MG63 (cell line): ENCODE measurements at regions not wholly inside any gene's neighbourhood (a gene's known extent, or its start where the extent isn't known, plus 50 kb on each side); places are given as distances from the start of the nearest gene placed in this dataset.

Experiments
- DNase-seq: peaks from one replicate; pipeline ENCODE4 v3.0.0-alpha.2; 2020
- H3K27me3 ChIP-seq: fragments of 250-450 bp; sonication (Bioruptor Pico); 2 replicates; pipeline ENCODE4 v1.5.1; 2020; ENCODE audit warnings: mild to moderate bottlenecking, moderate library complexity
- H3K36me3 ChIP-seq: fragments of 250-450 bp; sonication (Bioruptor Pico); 2 replicates; pipeline ENCODE4 v1.5.1; 2020; ENCODE audit warnings: mild to moderate bottlenecking, moderate library complexity
- H3K4me3 ChIP-seq: fragments of 250-450 bp; sonication (Bioruptor Pico); 2 replicates; pipeline ENCODE4 v1.5.1; 2020; ENCODE audit warnings: mild to moderate bottlenecking, moderate library complexity
- H3K9me3 ChIP-seq: fragments of 250-450 bp; sonication (Bioruptor Pico); 2 replicates; pipeline ENCODE4 v1.5.1; 2020; ENCODE audit warnings: mild to moderate bottlenecking, moderate library complexity

- Histone ChIP-seq H3K36me3 (no peaks in the 10 kb centered on the region), H3K4me3 (no peak overlapping the region), H3K9me3 (no peaks in the 10 kb centered on the region), H3K27me3 (no peaks in the 10 kb centered on the region)
- DNase-seq, result no peak
These were observed 61.8 kb upstream of the MLN start for GRCh38 chr6:33865478-33866077.

- no peaks in the 10 kb centered on the region for H3K36me3 ChIP-seq
- no peak for DNase-seq
- no peaks in the 10 kb centered on the region for H3K27me3 ChIP-seq
- H3K9me3 ChIP-seq, result no peaks in the 10 kb centered on the region
- no peak overlapping the region for H3K4me3 ChIP-seq
These were observed 60.1 kb upstream of the MLN start for GRCh38 chr6:33863723-33864440.

GRCh38 chr6:33863084-33863483, 59.3 kb upstream of the MLN start:
- no peaks in the 10 kb centered on the region for H3K36me3 ChIP-seq
- no peaks in the 10 kb centered on the region for H3K9me3 ChIP-seq
- no peak for DNase-seq
- no peak overlapping the region for H3K4me3 ChIP-seq
- no peaks in the 10 kb centered on the region for H3K27me3 ChIP-seq

- no peaks in the 10 kb centered on the region for H3K9me3 ChIP-seq
- no peak overlapping the region for H3K4me3 ChIP-seq
- H3K36me3 ChIP-seq, result no peaks in the 10 kb centered on the region
- H3K27me3 ChIP-seq, result no peaks in the 10 kb centered on the region
- DNase-seq, result no peak
These were observed 58.7 kb upstream of the MLN start for GRCh38 chr6:33862536-33862935.

GRCh38 chr6:33861722-33862121, 57.9 kb upstream of the MLN start:
- no peaks in the 10 kb centered on the region for H3K27me3 ChIP-seq
- no peak for DNase-seq
- H3K4me3 ChIP-seq, result no peak overlapping the region
- H3K9me3 ChIP-seq, result no peaks in the 10 kb centered on the region
- no peaks in the 10 kb centered on the region for H3K36me3 ChIP-seq

- H3K4me3 ChIP-seq, result no peak overlapping the region
- H3K36me3 ChIP-seq, result no peaks in the 10 kb centered on the region
- H3K9me3 ChIP-seq, result no peaks in the 10 kb centered on the region
- no peaks in the 10 kb centered on the region for H3K27me3 ChIP-seq
- peak; percentile 66 for DNase-seq
These were observed 57.1 kb upstream of the MLN start for GRCh38 chr6:33860706-33861474.

GRCh38 chr6:33860006-33860405, 56.2 kb upstream of the MLN start:
- Histone ChIP-seq H3K27me3 (no peaks in the 10 kb centered on the region), H3K9me3 (no peaks in the 10 kb centered on the region), H3K36me3 (no peaks in the 10 kb centered on the region), H3K4me3 (no peak overlapping the region)
- DNase-seq, result no peak

- DNase-seq, result no peak
- no peak overlapping the region for H3K4me3 ChIP-seq
- no peaks in the 10 kb centered on the region for H3K27me3 ChIP-seq
- H3K36me3 ChIP-seq, result no peaks in the 10 kb centered on the region
- no peaks in the 10 kb centered on the region for H3K9me3 ChIP-seq
These were observed 55.2 kb upstream of the MLN start for GRCh38 chr6:33858804-33859505.

- H3K27me3 ChIP-seq, result no peaks in the 10 kb centered on the region
- DNase-seq, result peak; percentile 81
- H3K4me3 ChIP-seq, result no peak overlapping the region
- H3K36me3 ChIP-seq, result no peaks in the 10 kb centered on the region
- H3K9me3 ChIP-seq, result no peaks in the 10 kb centered on the region
These were observed 54.2 kb upstream of the MLN start for GRCh38 chr6:33857932-33858475.

GRCh38 chr6:33857093-33857931, 53.5 kb upstream of the MLN start:
- H3K9me3 ChIP-seq, result no peaks in the 10 kb centered on the region
- DNase-seq, result no peak
- no peak overlapping the region for H3K4me3 ChIP-seq
- no peaks in the 10 kb centered on the region for H3K36me3 ChIP-seq
- no peaks in the 10 kb centered on the region for H3K27me3 ChIP-seq

GRCh38 chr6:33856655-33857054, 52.9 kb upstream of the MLN start:
- Histone ChIP-seq H3K9me3 (no peaks in the 10 kb centered on the region), H3K36me3 (no peaks in the 10 kb centered on the region), H3K27me3 (no peaks in the 10 kb centered on the region), H3K4me3 (no peak overlapping the region)
- no peak for DNase-seq

- H3K9me3 ChIP-seq, result no peaks in the 10 kb centered on the region
- no peaks in the 10 kb centered on the region for H3K36me3 ChIP-seq
- no peaks in the 10 kb centered on the region for H3K27me3 ChIP-seq
- no peak overlapping the region for H3K4me3 ChIP-seq
- no peak for DNase-seq
These were observed 52.3 kb upstream of the MLN start for GRCh38 chr6:33856031-33856590.

- no peak overlapping the region for H3K4me3 ChIP-seq
- H3K27me3 ChIP-seq, result no peaks in the 10 kb centered on the region
- DNase-seq, result no peak
- no peaks in the 10 kb centered on the region for H3K9me3 ChIP-seq
- H3K36me3 ChIP-seq, result no peaks in the 10 kb centered on the region
These were observed 50.8 kb upstream of the MLN start for GRCh38 chr6:33854572-33855030.

- Histone ChIP-seq H3K36me3 (no peaks in the 10 kb centered on the region), H3K9me3 (no peaks in the 10 kb centered on the region), H3K4me3 (no peak overlapping the region), H3K27me3 (no peaks in the 10 kb centered on the region)
- no peak for DNase-seq
These were observed 49.9 kb upstream of the MLN start for GRCh38 chr6:33853736-33854135.
